Stimulated activated memory B cell treated with anti-CD40 and anti-IgM and Interleukin-4, amounts not matched to agents 10 μg/mL and 1 μg/mL and 100 μg/mL, for 72 hours (primary cell): ENCODE measurements at regions not wholly inside any gene's neighbourhood (a gene's known extent, or its start where the extent isn't known, plus 50 kb on each side); places are given as distances from the start of the nearest gene placed in this dataset.

Experiments
- ATAC-seq: fragments of 150-1000 bp; cut with Tn5 transposase; 2 replicates; pipeline ENCODE4 v1.10.0; 2021
- H3K27ac Mint-ChIP-seq: one replicate; pipeline ENCODE4 v1.8.0; 2022; ENCODE audit warnings: mild to moderate bottlenecking, mixed read lengths
- H3K27me3 Mint-ChIP-seq: one replicate; pipeline ENCODE4 v1.8.0; 2022; ENCODE audit warnings: mixed read lengths
- H3K36me3 Mint-ChIP-seq: one replicate; pipeline ENCODE4 v1.8.0; 2022; ENCODE audit warnings: mixed read lengths
- H3K4me1 Mint-ChIP-seq: one replicate; pipeline ENCODE4 v1.8.0; 2022; ENCODE audit warnings: mixed read lengths
- H3K4me3 Mint-ChIP-seq: one replicate; pipeline ENCODE4 v1.8.0; 2022; ENCODE audit warnings: mild to moderate bottlenecking, moderate library complexity, mixed read lengths
- H3K9me3 Mint-ChIP-seq: one replicate; pipeline ENCODE4 v1.8.0; 2022; ENCODE audit warnings: mixed read lengths

DNA sequence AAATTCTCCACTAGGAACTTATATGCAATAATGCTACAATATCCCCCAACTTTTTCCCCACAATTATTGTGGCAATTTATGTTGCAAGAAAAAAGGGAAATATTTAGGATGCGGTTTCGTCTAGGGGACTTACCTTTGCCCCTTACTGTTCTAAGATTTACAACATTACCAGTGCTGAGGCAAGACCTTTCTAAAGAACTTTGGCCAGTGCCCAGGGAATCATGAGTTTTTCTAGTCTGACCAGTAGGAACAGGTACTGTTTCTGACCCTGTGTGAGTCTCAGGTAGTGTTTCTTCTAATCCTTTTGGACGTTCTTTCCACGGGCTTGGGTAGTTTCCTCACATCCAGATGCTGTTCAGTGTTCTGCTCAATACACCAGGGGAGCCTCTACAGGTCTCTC is 373.7 kb downstream of the HAPSTR1 start:
- H3K9me3 Mint-ChIP-seq = peaks cover 3% of the 10 kb centered on the region
- no peaks in the 10 kb centered on the region for H3K4me1 Mint-ChIP-seq
- H3K27me3 Mint-ChIP-seq = no peaks in the 10 kb centered on the region
- no peak for ATAC-seq
- H3K36me3 Mint-ChIP-seq = no peaks in the 10 kb centered on the region
- no peak overlapping the region for H3K27ac Mint-ChIP-seq
- no peak overlapping the region for H3K4me3 Mint-ChIP-seq

DNA sequence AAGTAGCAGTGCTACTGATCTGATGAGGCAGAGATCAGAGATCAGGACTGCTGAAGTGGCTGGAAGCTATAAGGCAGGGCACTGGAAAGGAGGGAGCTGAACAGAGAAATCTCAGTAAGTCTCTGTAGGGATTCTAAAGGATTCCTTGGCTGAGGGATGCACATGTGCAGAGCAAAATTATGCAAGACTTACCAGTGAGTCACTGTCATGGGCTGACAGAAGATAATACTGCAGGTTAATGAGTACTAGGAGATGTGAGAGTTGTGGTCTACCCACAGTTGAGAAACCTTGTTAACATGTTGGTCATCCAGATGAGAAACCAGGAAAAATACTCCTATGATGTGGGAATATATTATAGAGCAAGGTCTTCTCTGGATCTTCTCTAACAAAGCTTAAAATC is 378.1 kb downstream of the HAPSTR1 start:
- no peaks in the 10 kb centered on the region for H3K27me3 Mint-ChIP-seq
- peaks cover 3% of the 10 kb centered on the region for H3K9me3 Mint-ChIP-seq
- no peaks in the 10 kb centered on the region for H3K36me3 Mint-ChIP-seq
- no peak overlapping the region for H3K27ac Mint-ChIP-seq
- H3K4me3 Mint-ChIP-seq = no peak overlapping the region
- H3K4me1 Mint-ChIP-seq = no peaks in the 10 kb centered on the region
- ATAC-seq = no peak

DNA sequence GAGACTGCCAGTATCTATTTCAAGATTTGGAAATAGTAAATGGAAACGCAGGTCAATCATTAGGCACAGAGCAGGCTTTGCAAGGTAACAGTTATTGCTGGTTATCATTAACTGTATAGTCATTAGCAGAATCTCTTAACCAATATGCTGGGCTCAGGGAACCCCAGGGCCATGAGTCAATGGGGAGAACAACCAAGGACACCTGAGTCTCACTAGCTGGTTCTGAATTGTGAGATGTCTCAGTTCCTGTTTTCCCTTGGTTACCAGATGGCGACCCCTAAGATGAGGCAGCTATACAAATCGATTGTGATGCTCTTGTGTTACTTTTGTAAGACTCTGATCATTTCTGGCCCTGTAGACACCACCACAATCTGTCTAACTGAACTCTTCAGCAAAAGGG is 385.3 kb downstream of the HAPSTR1 start:
- Mint-ChIP-seq H3K9me3 (peaks cover 3% of the 10 kb centered on the region), H3K4me3 (no peak overlapping the region), H3K4me1 (no peaks in the 10 kb centered on the region), H3K27me3 (peaks cover 9% of the 10 kb centered on the region), H3K27ac (no peak overlapping the region), H3K36me3 (no peaks in the 10 kb centered on the region)
- no peak for ATAC-seq

DNA sequence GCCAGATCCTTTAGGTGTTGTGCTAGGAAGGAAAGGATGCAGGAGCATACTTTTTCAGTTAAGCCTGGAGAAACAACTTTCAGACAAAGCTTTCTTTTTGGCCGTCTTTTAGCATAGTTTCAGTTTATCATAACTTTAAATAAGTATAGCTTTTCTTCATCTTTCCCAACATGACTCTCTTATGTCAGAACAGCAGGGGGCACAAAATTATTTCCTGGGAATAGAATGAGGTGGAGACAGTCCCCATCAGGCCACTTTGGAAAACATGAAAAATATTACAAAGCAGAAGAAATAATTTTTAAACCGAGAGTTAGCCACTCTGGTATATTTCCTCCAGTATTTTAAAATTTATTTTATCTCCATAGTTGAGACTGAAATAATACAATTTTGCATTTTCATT is 387.6 kb downstream of the HAPSTR1 start:
- H3K36me3 Mint-ChIP-seq = no peaks in the 10 kb centered on the region
- H3K4me3 Mint-ChIP-seq = no peak overlapping the region
- ATAC-seq = no peak
- H3K9me3 Mint-ChIP-seq = peaks cover 3% of the 10 kb centered on the region
- peaks cover 9% of the 10 kb centered on the region for H3K27me3 Mint-ChIP-seq
- no peak overlapping the region for H3K27ac Mint-ChIP-seq
- no peaks in the 10 kb centered on the region for H3K4me1 Mint-ChIP-seq

DNA sequence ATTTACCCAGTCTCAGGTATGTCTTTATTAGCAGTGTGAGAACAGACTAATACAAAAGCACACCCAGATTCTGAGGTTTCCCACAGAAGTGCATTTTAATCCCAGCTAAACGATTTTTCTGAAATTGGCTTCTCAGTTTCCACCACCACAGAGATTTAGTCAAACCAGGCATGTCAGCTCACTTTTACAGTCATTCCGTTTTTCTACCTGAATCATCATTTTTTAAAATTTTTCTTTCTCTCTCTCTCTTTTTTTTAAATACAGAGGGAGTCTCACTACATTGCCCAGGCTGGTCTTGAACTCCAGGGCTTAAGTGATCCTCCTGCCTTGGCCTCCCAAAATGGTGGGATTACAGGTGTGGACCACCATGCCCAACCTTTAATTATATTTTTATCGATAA is 389.1 kb downstream of the HAPSTR1 start:
- no peaks in the 10 kb centered on the region for H3K4me1 Mint-ChIP-seq
- H3K27me3 Mint-ChIP-seq = peaks cover 9% of the 10 kb centered on the region
- H3K9me3 Mint-ChIP-seq = no peaks in the 10 kb centered on the region
- no peak for ATAC-seq
- no peaks in the 10 kb centered on the region for H3K36me3 Mint-ChIP-seq
- H3K4me3 Mint-ChIP-seq = no peak overlapping the region
- H3K27ac Mint-ChIP-seq = no peak overlapping the region

DNA sequence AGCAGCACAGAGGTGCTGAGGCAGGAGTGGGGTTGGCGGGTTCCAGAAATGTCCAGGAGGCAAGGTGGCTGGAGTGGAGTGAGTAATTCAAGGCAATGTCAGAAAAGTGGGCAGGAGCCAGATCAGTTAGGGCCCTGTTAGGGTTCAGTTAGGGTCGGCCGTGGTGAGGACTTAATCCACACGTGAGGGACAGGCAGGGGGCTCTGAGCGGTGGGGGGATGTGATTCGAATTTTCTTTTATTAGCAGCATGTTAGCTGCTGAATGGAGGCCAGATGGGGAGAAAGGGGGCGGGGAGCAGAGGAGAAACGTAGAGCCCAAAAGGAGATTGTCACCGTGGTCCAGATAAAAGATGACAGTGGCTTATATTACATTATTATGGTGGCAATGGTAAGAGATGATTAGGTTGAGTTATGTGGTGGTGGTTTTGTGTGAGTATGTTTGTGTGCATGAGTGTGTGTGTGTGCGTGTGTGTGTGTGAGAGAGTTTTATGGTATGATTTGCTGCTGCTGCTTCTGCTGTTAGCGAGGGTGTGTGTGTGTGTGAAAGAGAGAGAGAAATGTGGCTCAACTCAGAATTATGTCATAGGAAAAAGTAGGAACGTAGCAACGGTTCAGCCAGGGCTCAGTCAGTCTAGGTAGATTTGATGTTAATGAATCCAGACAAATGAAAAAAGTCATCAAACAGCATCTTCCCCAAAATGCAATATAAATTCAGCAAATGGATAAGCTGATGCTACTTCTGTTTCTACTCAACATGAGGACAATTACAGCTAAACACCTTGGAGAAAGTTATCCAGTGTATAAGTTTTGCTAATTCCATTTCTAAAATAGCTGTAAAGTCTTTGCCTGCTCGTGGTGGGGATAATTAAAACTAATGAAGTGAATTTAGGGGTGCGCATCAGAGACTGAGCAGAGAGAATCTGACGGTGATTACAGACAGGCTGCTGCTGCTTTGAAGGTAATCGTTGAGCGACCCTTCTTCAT is 390.6 kb downstream of the HAPSTR1 start:
- Mint-ChIP-seq H3K4me1 (no peaks in the 10 kb centered on the region), H3K9me3 (no peaks in the 10 kb centered on the region), H3K36me3 (no peaks in the 10 kb centered on the region), H3K27me3 (peaks cover 9% of the 10 kb centered on the region), H3K4me3 (no peak overlapping the region), H3K27ac (no peak overlapping the region)
- ATAC-seq = no peak

DNA sequence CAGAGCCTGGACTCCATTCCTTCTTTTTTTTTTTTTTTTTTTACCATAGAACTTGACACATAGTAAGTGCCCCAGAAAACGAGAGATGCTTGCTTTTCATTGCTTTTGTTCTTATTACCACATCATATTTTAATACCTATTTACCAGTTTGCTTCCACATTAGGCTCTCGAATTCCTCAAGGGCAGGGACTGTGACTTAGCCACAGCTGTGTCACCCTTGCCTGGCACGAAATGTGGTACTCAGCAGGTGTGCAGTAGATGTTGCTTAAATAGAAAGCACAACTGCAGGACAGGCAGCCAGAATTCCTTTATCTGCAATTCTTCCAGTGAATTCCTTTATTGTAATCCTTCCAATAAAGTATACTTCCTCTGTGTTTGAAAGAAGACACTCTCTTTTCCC is 393.0 kb downstream of the HAPSTR1 start:
- H3K9me3 Mint-ChIP-seq = peaks cover 3% of the 10 kb centered on the region
- no peaks in the 10 kb centered on the region for H3K4me1 Mint-ChIP-seq
- no peak for ATAC-seq
- no peak overlapping the region for H3K27ac Mint-ChIP-seq
- no peaks in the 10 kb centered on the region for H3K36me3 Mint-ChIP-seq
- H3K4me3 Mint-ChIP-seq = no peak overlapping the region
- H3K27me3 Mint-ChIP-seq = no peaks in the 10 kb centered on the region

DNA sequence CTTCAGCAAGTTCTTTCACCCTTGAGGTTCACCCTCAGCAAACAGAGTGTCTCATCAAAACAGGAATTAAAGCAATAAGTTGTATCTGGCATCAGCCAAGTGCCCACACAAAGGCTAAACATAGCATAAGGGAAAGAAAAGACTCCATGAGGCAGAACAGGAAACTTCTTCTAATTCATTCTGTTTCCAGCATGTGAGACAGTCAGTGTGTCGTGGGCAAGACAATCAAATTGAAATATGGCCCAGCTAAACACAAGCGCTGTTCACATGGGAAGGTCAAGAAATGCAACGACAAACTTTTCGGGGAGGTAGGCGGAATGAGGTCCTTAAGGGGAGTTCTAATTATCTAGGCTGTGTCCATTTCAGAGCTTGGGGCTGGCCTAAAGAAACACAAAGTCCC is 393.4 kb downstream of the HAPSTR1 start:
- peaks cover 3% of the 10 kb centered on the region for H3K9me3 Mint-ChIP-seq
- no peak overlapping the region for H3K27ac Mint-ChIP-seq
- no peak overlapping the region for H3K4me3 Mint-ChIP-seq
- ATAC-seq = no peak
- H3K4me1 Mint-ChIP-seq = no peaks in the 10 kb centered on the region
- no peaks in the 10 kb centered on the region for H3K27me3 Mint-ChIP-seq
- H3K36me3 Mint-ChIP-seq = no peaks in the 10 kb centered on the region

DNA sequence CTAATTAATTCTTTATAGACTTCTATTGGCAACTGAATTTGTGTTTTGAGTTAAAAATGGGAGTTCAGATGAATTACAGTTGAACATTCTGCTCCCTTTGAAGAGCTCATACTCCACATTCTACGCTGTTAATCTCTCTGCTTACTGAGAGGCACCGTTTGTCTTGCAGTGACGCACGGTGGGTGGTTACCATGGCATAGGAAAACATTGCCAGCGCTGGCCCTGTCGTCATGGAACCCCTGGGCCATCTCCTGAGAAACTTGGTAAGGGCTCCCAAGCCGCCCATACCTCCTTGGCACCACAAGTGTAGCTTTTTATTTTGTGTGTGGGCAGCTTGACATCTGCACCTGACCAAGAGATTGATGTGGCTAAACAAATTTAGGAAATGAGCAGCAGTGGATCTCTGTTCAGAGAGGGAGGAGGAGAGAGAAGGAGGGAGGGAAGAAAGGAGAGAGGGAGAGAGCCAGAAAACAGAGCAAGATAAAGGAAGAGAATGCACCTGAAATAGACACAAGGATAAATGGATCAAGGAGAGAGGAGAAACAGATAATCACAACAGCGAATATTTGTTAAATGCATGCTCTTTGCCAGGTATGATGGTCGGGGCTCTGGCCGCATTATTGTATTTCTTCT is 398.5 kb downstream of the HAPSTR1 start:
- H3K4me3 Mint-ChIP-seq = no peak overlapping the region
- no peak overlapping the region for H3K27ac Mint-ChIP-seq
- ATAC-seq = no peak
- H3K27me3 Mint-ChIP-seq = no peaks in the 10 kb centered on the region
- H3K9me3 Mint-ChIP-seq = peaks cover 9% of the 10 kb centered on the region
- no peaks in the 10 kb centered on the region for H3K36me3 Mint-ChIP-seq
- no peaks in the 10 kb centered on the region for H3K4me1 Mint-ChIP-seq

DNA sequence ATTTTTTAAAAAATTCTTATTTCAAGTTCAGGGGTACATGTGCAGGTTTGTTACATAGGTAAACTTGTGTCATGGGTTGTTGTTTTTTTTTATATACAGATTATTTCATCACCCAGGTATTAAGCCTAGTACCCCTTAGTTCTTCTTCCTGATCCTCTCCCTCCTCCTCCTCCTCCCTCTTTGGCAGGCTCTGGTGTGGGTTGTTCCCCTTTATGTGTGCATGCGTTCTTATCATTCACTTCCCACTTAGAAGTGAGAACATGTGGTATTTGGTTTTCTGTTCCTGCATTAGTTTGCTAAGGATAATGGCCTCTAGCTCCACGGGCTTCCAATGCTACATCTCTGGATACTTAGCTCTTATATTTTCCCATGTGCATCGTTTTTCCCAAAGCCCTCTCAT is 404.4 kb downstream of the HAPSTR1 start:
- ATAC-seq = no peak
- no peaks in the 10 kb centered on the region for H3K4me1 Mint-ChIP-seq
- peaks cover 9% of the 10 kb centered on the region for H3K9me3 Mint-ChIP-seq
- H3K27me3 Mint-ChIP-seq = peaks cover 6% of the 10 kb centered on the region
- H3K27ac Mint-ChIP-seq = no peak overlapping the region
- no peak overlapping the region for H3K4me3 Mint-ChIP-seq
- no peaks in the 10 kb centered on the region for H3K36me3 Mint-ChIP-seq

DNA sequence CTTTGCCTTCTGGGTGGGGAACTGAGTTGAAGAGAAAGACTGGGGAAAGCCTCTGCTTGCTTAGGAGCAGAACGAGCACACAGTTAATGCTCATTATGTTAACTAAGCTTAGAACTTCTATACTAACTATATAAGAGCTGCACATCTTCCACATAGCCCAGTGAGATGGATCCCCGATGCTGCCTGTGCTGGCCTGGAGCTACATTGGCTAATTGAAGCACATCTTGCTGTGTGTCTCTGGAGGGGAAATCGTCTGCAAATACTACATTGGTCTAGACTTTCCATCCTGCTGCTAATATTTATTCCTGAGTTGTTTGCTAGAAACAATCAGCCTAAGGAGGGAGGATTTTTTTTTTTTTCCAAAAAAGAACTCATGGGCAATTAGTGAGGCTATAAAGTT is 406.3 kb downstream of the HAPSTR1 start:
- H3K4me3 Mint-ChIP-seq = no peak overlapping the region
- ATAC-seq = no peak
- H3K36me3 Mint-ChIP-seq = no peaks in the 10 kb centered on the region
- no peaks in the 10 kb centered on the region for H3K4me1 Mint-ChIP-seq
- peaks cover 12% of the 10 kb centered on the region for H3K27me3 Mint-ChIP-seq
- peaks cover 5% of the 10 kb centered on the region for H3K9me3 Mint-ChIP-seq
- no peak overlapping the region for H3K27ac Mint-ChIP-seq

DNA sequence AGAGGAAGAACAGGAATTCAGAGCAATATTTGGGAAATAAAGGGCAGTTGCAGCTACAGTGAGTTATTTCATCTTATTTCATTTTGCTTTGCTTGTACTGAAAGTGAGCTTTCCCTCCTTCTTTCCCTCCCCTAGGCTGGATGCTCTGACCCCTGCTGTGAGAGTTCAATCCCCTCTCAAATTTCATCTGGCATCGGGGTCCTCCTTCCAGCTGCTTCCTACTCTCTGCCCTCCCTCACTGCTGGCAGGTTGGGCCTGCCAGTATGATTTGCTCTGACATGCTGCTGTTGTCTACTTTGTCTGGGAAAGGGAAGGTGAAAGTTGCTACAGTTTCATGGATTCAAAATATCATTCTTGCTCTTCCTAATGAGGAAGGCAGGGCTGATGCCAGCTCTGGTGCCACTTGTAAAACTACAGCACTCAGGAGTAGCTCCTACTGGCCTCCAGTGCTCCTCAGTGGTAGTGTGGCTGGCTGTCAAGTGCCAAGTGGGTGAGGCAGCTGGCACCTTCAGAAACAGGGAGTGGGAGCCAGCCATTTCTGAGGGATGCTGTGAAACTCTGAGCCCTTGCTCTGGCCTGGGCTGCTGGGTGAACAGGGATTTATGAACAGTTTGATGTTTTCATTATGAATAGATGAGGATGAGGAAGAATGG is 408.6 kb downstream of the HAPSTR1 start:
- no peaks in the 10 kb centered on the region for H3K4me1 Mint-ChIP-seq
- no peak for ATAC-seq
- H3K27me3 Mint-ChIP-seq = peaks cover 19% of the 10 kb centered on the region
- peaks cover 5% of the 10 kb centered on the region for H3K9me3 Mint-ChIP-seq
- no peaks in the 10 kb centered on the region for H3K36me3 Mint-ChIP-seq
- no peak overlapping the region for H3K27ac Mint-ChIP-seq
- H3K4me3 Mint-ChIP-seq = no peak overlapping the region

DNA sequence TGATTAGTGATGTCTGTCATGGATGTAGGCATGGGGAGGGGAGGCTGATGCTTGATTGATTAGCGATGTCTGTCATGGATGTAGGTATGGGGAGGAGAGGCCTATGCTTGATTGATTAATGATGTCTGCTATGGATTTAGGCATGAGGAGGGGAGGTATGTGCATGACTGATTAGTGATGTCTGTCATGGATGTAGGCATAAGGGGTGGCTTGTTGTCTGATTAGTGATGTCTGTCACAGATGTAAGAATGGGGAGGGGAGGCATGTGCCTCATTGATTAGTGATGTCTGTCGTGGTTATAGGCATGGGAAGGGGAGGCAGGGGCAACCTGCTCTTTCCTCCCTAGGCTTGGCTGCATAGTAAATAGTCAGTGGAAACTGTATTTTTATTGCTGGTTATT is 409.4 kb downstream of the HAPSTR1 start:
- Mint-ChIP-seq H3K27me3 (peaks cover 20% of the 10 kb centered on the region), H3K36me3 (no peaks in the 10 kb centered on the region), H3K9me3 (peaks cover 5% of the 10 kb centered on the region), H3K4me3 (no peak overlapping the region), H3K27ac (no peak overlapping the region), H3K4me1 (no peaks in the 10 kb centered on the region)
- no peak for ATAC-seq

DNA sequence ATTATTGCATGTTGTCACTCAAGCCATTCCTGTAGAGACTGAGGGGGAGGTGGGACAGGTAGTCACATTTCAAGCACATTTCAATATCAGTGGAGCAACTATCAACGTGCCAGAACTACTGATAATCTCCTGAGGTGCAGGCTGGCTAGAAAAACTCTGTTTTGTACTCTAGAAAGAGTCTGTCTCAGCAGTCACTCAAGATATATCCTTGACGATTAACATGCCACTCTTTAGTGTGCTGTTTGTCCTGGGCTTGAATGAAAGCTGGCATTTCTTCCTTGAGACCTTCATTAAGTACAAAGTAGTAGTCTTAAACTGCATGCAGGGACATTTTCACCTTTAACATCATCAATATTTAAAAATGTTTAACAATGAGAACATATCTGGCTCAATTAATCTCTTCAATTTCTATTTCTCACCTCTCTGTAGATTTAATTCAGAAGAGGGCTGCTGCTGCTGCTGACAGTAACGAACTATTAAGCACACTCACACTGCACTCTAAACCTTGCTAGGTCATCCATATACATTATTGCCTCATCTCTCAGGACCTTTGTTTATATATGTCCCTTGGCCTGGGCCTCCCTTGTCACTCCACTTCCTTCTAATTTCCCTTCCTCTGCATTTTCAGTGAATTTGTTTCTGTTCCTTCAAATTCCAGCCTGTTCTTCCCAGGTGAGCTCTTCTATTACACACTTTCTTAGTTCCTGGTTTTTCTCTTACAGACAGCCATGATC is 412.0 kb downstream of the HAPSTR1 start:
- H3K36me3 Mint-ChIP-seq = no peaks in the 10 kb centered on the region
- ATAC-seq = no peak
- no peak overlapping the region for H3K4me3 Mint-ChIP-seq
- no peaks in the 10 kb centered on the region for H3K4me1 Mint-ChIP-seq
- no peak overlapping the region for H3K27ac Mint-ChIP-seq
- H3K9me3 Mint-ChIP-seq = peaks cover 5% of the 10 kb centered on the region
- peaks cover 20% of the 10 kb centered on the region for H3K27me3 Mint-ChIP-seq

DNA sequence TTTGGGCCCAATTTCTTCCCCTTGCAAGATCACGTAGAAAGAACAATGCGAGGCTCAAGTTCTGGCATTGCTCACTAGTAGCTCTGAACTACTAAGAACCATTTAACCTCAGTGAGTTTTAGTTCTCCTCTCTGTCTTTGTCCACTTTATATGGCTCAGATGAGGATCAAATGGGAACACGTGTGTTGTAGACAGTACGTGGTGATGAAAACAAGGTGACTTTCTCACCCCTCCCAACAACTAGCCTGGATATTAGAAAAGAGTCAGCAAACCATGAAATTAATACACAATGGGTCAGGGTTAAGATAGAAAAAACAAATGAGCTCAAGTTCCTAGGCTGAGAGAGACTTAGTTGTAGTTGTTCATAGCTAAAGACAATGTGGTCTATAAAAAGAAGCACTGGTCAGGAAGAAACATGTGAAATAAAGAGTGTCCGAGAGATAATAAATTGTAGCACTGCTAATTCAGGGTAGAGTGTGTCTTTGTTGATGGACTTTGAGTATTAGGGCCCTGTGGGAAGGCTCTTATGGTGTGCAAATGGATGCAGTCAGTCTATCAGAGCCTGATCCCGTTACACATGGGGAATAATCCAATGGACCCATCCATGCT is 417.0 kb downstream of the HAPSTR1 start:
- Mint-ChIP-seq H3K4me1 (no peaks in the 10 kb centered on the region), H3K27me3 (peaks cover 16% of the 10 kb centered on the region), H3K36me3 (no peaks in the 10 kb centered on the region), H3K4me3 (no peak overlapping the region), H3K9me3 (peaks cover 2% of the 10 kb centered on the region), H3K27ac (no peak overlapping the region)
- no peak for ATAC-seq
